ENCODE measurements at regions not wholly inside any gene's neighbourhood (a gene's known extent, or its start where the extent isn't known, plus 50 kb on each side); places are given as distances from the start of the nearest gene placed in this dataset.
"Not testable (repeated sequence)": the region's sequence is repeated elsewhere in the genome, so short reads cannot be mapped to it uniquely, and the experiment has no call there.

DNA sequence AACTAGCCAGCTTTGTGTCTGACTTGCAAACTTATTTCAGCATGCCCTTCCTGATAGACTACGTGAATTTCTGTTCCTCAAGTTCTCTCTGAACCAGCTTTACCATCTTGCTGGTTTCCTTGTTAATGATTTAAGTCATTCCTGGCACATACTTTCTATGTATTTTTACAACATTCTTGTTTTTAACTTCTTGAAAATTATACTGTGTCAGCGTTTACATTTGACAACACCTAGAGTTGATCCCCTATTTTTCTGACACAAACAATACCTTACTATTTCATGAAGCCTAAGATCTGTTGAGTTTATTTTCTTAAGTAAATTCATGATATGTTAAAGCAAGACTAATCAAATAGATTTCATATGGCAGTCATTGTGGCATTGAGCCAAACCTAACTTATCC lies 686.3 kb downstream of the XPNPEP1 start:
- no peaks in the 10 kb centered on the region for H3K27me3 ChIP-seq
- H3K27ac ChIP-seq, result no peak overlapping the region
- TF ChIP-seq, protein P1, sequence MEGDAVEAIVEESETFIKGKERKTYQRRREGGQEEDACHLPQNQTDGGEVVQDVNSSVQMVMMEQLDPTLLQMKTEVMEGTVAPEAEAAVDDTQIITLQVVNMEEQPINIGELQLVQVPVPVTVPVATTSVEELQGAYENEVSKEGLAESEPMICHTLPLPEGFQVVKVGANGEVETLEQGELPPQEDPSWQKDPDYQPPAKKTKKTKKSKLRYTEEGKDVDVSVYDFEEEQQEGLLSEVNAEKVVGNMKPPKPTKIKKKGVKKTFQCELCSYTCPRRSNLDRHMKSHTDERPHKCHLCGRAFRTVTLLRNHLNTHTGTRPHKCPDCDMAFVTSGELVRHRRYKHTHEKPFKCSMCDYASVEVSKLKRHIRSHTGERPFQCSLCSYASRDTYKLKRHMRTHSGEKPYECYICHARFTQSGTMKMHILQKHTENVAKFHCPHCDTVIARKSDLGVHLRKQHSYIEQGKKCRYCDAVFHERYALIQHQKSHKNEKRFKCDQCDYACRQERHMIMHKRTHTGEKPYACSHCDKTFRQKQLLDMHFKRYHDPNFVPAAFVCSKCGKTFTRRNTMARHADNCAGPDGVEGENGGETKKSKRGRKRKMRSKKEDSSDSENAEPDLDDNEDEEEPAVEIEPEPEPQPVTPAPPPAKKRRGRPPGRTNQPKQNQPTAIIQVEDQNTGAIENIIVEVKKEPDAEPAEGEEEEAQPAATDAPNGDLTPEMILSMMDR (IDR thresholded peaks at IDR 0.05), result no peak
- H3K9me3 ChIP-seq, result no peaks in the 10 kb centered on the region
- H3K36me3 ChIP-seq, result no peaks in the 10 kb centered on the region
- intact Hi-C loops (cut with DNase I; ENCODE audit: low total_unique reads), result no loop called here
- no peak overlapping the region for H3K4me3 ChIP-seq
- no peak for DNase-seq
- no peaks in the 10 kb centered on the region for H3K4me1 ChIP-seq

DNA sequence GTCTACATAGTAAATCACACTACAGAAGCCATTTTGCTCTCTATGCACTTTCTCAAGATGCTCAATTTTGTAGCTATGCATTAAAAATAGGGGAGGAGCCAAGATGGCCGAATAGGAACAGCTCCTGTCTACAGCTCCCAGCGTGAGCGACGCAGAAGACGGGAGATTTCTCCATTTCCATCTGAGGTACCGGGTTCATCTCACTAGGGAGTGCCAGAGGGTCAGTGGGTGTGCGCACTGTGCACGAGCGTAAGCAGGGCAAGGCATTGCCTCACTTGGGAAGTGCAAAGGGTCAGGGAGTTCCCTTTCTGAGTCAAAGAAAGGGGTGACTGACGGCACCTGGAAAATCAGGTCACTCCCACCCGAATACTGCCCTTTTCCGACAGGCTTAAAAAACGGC lies 699.8 kb downstream of the XPNPEP1 start:
- not testable (repeated sequence) for H3K9me3 ChIP-seq

DNA sequence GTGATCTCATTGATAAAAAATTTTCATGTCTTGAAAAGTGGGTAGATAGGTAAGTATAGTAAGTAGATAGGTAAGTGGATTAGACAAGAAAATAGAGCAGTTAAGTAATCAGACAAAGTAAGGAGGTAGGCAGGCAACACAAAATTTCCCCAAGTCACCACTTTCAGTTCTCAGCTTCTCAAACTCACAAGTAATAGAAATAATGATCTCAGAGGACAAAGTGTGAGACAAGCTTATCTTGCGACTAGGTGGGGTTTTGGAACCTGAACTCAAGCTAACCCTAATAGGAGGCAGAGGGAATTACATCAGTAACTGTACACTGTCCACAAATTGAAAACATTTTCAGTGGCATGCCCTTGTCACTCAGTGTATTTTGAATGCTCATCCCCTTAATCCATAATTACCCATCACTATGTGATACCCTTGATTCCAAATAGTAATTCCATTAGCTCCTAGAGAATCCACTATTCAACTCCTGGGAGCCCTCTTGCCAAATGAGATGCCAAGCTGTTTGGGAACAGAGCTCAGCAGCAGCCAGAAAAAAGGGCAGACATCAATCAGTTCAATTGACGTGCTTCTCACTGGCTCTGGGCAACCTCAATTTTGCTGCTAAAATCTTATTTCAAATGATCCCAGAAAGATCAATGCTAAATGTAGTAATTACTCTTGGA lies 703.2 kb downstream of the XPNPEP1 start:
- DNase-seq, result no peak
- H3K9me3 ChIP-seq, result no peaks in the 10 kb centered on the region
- H3K36me3 ChIP-seq, result no peaks in the 10 kb centered on the region
- intact Hi-C loops (cut with DNase I; ENCODE audit: low total_unique reads), result no loop called here
- TF ChIP-seq, protein P1 (IDR thresholded peaks at IDR 0.05), result no peak
- H3K27ac ChIP-seq, result no peak overlapping the region
- H3K4me3 ChIP-seq, result no peak overlapping the region
- no peaks in the 10 kb centered on the region for H3K27me3 ChIP-seq
- H3K4me1 ChIP-seq, result no peaks in the 10 kb centered on the region

More for the DNA sequence above, 699.8 kb downstream of the XPNPEP1 start:
- H3K27me3 ChIP-seq; H3K4me1 ChIP-seq; H3K4me3 ChIP-seq; H3K27ac ChIP-seq; DNase-seq; H3K36me3 ChIP-seq; intact Hi-C loops (cut with DNase I; ENCODE audit: low total_unique reads): not testable (repeated sequence)

DNA sequence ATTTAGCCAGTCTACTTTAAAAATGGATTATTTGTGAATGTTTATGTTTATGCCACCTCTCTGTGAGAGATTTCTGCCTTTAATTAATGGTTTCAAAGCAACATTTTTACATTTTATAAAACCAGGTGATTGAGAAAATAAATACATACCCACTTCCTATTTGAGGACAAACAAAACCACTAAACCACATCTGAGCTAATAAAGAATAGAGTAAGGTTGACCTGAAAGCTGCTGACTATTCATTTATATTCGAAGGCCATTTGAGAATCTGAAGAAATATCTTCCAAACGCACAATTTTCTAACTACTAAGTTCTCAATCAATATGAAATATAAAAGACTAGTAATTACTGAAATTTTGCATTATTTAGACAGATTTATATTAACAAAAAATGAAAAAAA lies 705.1 kb downstream of the XPNPEP1 start:
- H3K4me3 ChIP-seq, result no peak overlapping the region
- intact Hi-C loops (cut with DNase I; ENCODE audit: low total_unique reads), result no loop called here
- H3K36me3 ChIP-seq, result no peaks in the 10 kb centered on the region
- DNase-seq, result no peak
- H3K9me3 ChIP-seq, result no peaks in the 10 kb centered on the region
- H3K4me1 ChIP-seq, result no peaks in the 10 kb centered on the region
- H3K27me3 ChIP-seq, result no peaks in the 10 kb centered on the region
- no peak overlapping the region for H3K27ac ChIP-seq
- TF ChIP-seq, protein P1 (IDR thresholded peaks at IDR 0.05), result no peak

DNA sequence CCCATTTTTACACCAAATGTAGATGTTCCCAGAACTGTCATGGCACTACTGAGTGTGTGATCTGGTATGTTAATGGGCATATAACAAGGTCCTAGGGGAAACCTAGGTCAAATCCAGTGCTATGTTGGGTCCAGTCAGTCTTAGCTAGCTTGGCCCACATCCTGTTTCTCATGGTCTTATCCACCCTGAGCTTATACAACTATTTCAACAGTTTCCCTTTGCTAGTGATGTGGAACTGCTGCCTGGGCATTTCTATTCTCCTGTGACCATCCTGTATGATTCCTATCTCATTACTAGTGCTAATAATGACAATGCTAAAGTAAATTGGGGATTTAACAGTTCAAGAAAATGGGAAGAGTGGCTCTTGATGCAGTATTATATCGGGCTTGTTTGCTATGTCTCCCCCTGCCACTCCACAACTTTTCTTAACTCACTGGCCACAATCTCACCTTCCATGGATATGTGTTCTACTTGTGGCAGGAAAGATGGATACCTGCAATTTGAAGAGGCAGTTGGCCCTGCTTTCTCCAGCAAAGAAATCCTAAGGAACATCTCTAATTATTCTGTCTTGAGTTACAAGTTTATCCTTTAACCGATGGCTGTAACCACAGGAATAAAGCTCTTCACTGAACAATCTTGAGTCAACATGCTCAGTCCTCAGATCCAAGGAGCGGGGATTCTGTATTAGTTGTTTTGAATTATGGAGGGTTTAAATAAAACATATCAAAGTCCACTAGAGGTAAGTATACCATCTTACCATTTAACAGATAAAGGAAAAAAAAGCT lies 707.8 kb downstream of the XPNPEP1 start:
- TF ChIP-seq, protein P1 (IDR thresholded peaks at IDR 0.05), result no peak
- no peak for DNase-seq
- Histone ChIP-seq H3K9me3 (no peaks in the 10 kb centered on the region), H3K36me3 (no peaks in the 10 kb centered on the region), H3K27ac (no peak overlapping the region), H3K4me1 (no peaks in the 10 kb centered on the region), H3K27me3 (no peaks in the 10 kb centered on the region), H3K4me3 (no peak overlapping the region)
- intact Hi-C loops (cut with DNase I; ENCODE audit: low total_unique reads), result no loop called here

DNA sequence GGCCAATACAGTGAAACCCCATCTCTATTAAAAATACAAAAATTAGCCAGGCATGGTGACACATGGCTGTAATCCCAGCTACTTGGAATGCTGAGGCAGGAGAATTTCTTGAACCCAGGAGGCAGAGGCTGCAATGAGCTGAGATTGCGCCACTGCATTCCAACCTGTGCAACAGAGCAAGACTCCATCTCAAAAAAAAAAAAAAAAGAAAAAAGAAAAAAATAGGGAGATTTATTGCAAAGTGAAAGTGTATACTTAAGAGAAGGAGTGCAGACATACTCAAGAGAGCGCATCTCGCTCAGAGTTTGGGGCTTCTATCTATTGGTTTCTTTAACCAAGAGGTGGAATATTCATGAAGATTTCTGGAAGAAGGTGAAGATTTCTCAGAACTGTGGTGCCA lies 708.4 kb downstream of the XPNPEP1 start:
- intact Hi-C loops (cut with DNase I; ENCODE audit: low total_unique reads); H3K36me3 ChIP-seq; H3K9me3 ChIP-seq; H3K4me3 ChIP-seq; H3K4me1 ChIP-seq; H3K27me3 ChIP-seq; H3K27ac ChIP-seq; DNase-seq: not testable (repeated sequence)
